Naive thymus-derived CD4-positive, alpha-beta T cell (primary cell): ENCODE measurements at regions not wholly inside any gene's neighbourhood (a gene's known extent, or its start where the extent isn't known, plus 50 kb on each side); places are given as distances from the start of the nearest gene placed in this dataset.

Experiments used
- ATAC-seq: fragments of 150-1000 bp; cut with Tn5 transposase; 2 replicates; pipeline ENCODE4 v1.10.0; 2021; ENCODE audit warnings: mild to moderate bottlenecking, moderate library complexity
- CTCF ChIA-PET: fragments of 350-600 bp; sonication (Branson Sonifier 250); formaldehyde crosslinking; loops from one replicate; lab custom pipeline; 2021; ENCODE audit warnings: antibody characterized with exemption; lab: Charles Lee
- POLR2A ChIA-PET: fragments of 350-600 bp; sonication (Branson Sonifier 250); formaldehyde crosslinking; loops from one replicate; lab custom pipeline; 2021; ENCODE audit warnings: antibody characterized with exemption, inconsistent platforms; lab: Charles Lee
- DNase-seq, 9 donors: peaks; one replicate each; pipeline versions ENCODE4 v3.0.0 to v3.0.0-alpha.2; 2020 to 2022; ENCODE audit warnings: mixed read lengths in 1 of 9
- H3K27ac ChIP-seq: one replicate; pipeline ENCODE4 v1.7.0; 2013; ENCODE audit warnings: mild to moderate bottlenecking, low read depth, low read length, moderate library complexity
- H3K27me3 ChIP-seq, 2 donors: one replicate each; pipeline ENCODE4 v1.7.0; 2013; ENCODE audit warnings: low read length in 2 of 2, mild to moderate bottlenecking in 2 of 2, moderate library complexity in 2 of 2; ENCODE audit not compliant: control insufficient read depth in 2 of 2, insufficient read depth in 2 of 2
- H3K36me3 ChIP-seq, 3 experiments: 1 replicate in 2 of 3; 2 replicates in 1 of 3; pipeline ENCODE4 v1.7.0; 2013; ENCODE audit warnings: low read length in 3 of 3, mild to moderate bottlenecking in 3 of 3, moderate library complexity in 1 of 3; ENCODE audit not compliant: insufficient read depth in 3 of 3, control insufficient read depth in 2 of 3
- H3K4me1 ChIP-seq, 2 donors: one replicate each; pipeline ENCODE4 v1.7.0; 2013; ENCODE audit warnings: low read length in 2 of 2, mild to moderate bottlenecking in 2 of 2, moderate library complexity in 1 of 2; ENCODE audit not compliant: control insufficient read depth in 2 of 2, insufficient read depth in 2 of 2
- H3K4me3 ChIP-seq: 2 replicates; pipeline ENCODE4 v1.7.0; 2013; ENCODE audit warnings: mild to moderate bottlenecking, low read length
- H3K9me3 ChIP-seq, 3 experiments: 1 replicate in 2 of 3; 2 replicates in 1 of 3; pipeline ENCODE4 v1.7.0; 2013; ENCODE audit warnings: low read length in 3 of 3; ENCODE audit not compliant: control insufficient read depth in 2 of 3
- H3K27ac Mint-ChIP-seq, 9 donors: one replicate each; pipeline ENCODE4 v1.8.0; 2020 to 2022; ENCODE audit warnings: mixed read lengths in 9 of 9, mild to moderate bottlenecking in 8 of 9, moderate library complexity in 5 of 9, inconsistent platforms in 2 of 9
- H3K27me3 Mint-ChIP-seq, 5 donors: one replicate each; pipeline ENCODE4 v1.8.0; 2021 to 2022; ENCODE audit warnings: mixed read lengths in 5 of 5, mild to moderate bottlenecking in 1 of 5
- H3K36me3 Mint-ChIP-seq, 5 donors: one replicate each; pipeline ENCODE4 v1.8.0; 2020 to 2022; ENCODE audit warnings: mixed read lengths in 5 of 5, mild to moderate bottlenecking in 3 of 5, inconsistent platforms in 1 of 5
- H3K4me1 Mint-ChIP-seq, 7 donors: one replicate each; pipeline ENCODE4 v1.8.0; 2020 to 2022; ENCODE audit warnings: mixed read lengths in 7 of 7, mild to moderate bottlenecking in 3 of 7, inconsistent platforms in 1 of 7
- H3K4me3 Mint-ChIP-seq, 10 donors: one replicate each; pipeline ENCODE4 v1.8.0; 2020 to 2022; ENCODE audit warnings: mild to moderate bottlenecking in 10 of 10, mixed read lengths in 10 of 10, moderate library complexity in 6 of 10, inconsistent platforms in 2 of 10
- H3K9me3 Mint-ChIP-seq, 11 donors: one replicate each; pipeline ENCODE4 v1.8.0; 2020 to 2022; ENCODE audit warnings: mixed read lengths in 11 of 11, mild to moderate bottlenecking in 4 of 11, inconsistent platforms in 1 of 11, moderate library complexity in 1 of 11
- intact Hi-C, 2 donors: fragments of 100-400 bp; cut with micrococcal nuclease; formaldehyde crosslinking; loops; one replicate each; pipeline ENCODE4 v1.15.1; 2023

DNA sequence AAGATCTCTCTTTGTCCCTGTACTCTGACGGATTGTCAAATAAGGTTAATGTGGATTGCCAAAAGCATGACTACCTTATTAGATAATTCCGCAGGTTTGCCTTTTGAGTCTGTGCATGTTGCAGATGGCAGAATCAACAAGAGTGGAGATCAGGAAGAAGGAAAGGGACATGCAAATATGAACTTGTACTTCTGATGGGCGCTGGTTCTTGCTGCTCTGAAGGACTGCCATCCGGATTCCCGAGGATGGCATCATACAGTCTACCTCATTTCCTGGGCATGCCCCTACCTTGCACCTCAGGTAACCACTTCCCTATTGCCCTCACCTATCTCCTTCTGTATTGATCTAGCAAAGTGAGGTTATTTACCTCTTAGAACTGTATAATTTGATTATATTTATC is 504.2 kb downstream of the ACTL7B start:
- H3K9me3 ChIP-seq, result no peaks in the 10 kb centered on the region
- Mint-ChIP-seq H3K9me3 (peaks cover 1 to 14% (median 6%) of the 10 kb centered on the region in 11 donors), H3K4me3 (no peak overlapping the region), H3K4me1 (no peaks in the 10 kb centered on the region), H3K27me3 (peaks cover 0 to 6% (median 0%) of the 10 kb centered on the region in 5 donors), H3K27ac (no peak overlapping the region), H3K36me3 (peaks cover 0 to 6% (median 0%) of the 10 kb centered on the region in 5 donors)
- no peak overlapping the region for H3K27ac ChIP-seq
- no peaks in the 10 kb centered on the region for H3K36me3 ChIP-seq
- POLR2A ChIA-PET, result no interaction called here
- intact Hi-C loops, result no loop called here
- H3K27me3 ChIP-seq, result no peaks in the 10 kb centered on the region
- H3K4me1 ChIP-seq, result no peaks in the 10 kb centered on the region
- DNase-seq (no peak), ATAC-seq (no peak)
- CTCF ChIA-PET, result no interaction called here
- no peak overlapping the region for H3K4me3 ChIP-seq

DNA sequence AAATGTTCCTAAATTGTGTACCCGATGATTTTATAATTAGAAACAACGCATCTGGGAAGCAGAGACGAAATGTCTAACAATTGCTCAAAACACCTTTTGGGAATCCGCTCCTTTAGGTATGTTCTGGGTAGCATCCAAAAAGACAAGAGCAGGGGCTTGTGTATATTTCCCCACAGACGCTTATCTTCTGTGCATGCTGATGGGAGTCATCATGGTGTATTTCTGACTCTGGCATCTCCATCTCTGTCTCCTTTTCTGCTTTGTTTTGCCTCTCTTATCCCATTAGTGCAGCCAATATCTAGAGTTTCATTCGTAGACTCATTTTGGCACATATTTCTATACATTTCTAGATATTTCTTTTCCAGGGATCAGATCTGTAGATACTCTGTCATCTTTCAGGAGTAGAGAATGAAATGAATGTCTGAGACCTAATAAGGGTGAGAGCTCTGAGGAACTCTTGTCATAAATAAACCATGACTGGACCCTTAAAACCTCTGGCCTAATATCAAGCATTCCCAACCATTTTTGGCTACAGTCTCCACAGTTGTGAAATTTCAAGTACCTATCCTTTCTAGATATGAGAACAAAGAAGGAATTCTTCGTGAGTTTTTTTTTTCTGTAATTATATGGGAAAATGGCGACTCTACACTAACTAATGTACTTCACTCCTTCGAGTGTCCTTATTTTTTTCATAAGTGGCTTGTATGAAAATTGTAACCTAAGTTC is 508.2 kb downstream of the ACTL7B start:
- Histone ChIP-seq H3K36me3 (no peaks in the 10 kb centered on the region), H3K4me1 (no peaks in the 10 kb centered on the region), H3K27me3 (no peaks in the 10 kb centered on the region), H3K4me3 (no peak overlapping the region), H3K27ac (no peak overlapping the region), H3K9me3 (no peaks in the 10 kb centered on the region)
- Mint-ChIP-seq H3K9me3 (peaks cover 0 to 11% (median 6%) of the 10 kb centered on the region in 11 donors), H3K27me3 (peaks cover 0 to 6% (median 0%) of the 10 kb centered on the region in 5 donors), H3K27ac (no peak overlapping the region), H3K4me3 (no peak overlapping the region), H3K36me3 (peaks cover 0 to 6% (median 0%) of the 10 kb centered on the region in 5 donors), H3K4me1 (no peaks in the 10 kb centered on the region)
- intact Hi-C loops, result no loop called here
- POLR2A ChIA-PET, result no interaction called here
- ATAC-seq (no peak), DNase-seq (no peak)
- CTCF ChIA-PET, result no interaction called here

DNA sequence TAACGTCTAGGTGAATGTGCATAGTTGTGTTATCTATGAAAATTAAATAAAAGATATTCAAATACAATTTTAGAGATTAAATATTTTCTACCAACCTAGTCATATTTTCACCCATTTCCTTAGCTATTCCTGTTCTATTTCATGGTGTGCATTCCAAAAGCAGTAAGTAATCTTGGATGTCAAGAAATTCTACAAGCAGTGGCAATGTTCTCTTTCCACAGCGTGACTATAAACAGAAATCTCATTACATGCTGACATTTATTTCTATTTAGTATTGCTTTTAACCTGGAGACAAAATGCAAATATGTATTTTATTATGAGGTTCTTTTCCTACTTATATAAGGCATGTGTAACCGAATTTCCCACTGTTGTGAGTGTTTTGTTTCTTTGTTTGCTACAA is 510.0 kb downstream of the ACTL7B start:
- Mint-ChIP-seq H3K4me1 (no peaks in the 10 kb centered on the region), H3K4me3 (no peak overlapping the region), H3K27ac (no peak overlapping the region), H3K27me3 (no peaks in the 10 kb centered on the region), H3K9me3 (peaks cover 0 to 6% (median 2%) of the 10 kb centered on the region in 11 donors), H3K36me3 (no peaks in the 10 kb centered on the region)
- ChIA-PET CTCF (no interaction called here), POLR2A (no interaction called here)
- ATAC-seq, result no peak
- Histone ChIP-seq H3K27ac (no peak overlapping the region), H3K4me3 (no peak overlapping the region), H3K27me3 (no peaks in the 10 kb centered on the region), H3K4me1 (no peaks in the 10 kb centered on the region), H3K9me3 (no peaks in the 10 kb centered on the region), H3K36me3 (no peaks in the 10 kb centered on the region)
- intact Hi-C loops, result no loop called here
- no peak for DNase-seq

DNA sequence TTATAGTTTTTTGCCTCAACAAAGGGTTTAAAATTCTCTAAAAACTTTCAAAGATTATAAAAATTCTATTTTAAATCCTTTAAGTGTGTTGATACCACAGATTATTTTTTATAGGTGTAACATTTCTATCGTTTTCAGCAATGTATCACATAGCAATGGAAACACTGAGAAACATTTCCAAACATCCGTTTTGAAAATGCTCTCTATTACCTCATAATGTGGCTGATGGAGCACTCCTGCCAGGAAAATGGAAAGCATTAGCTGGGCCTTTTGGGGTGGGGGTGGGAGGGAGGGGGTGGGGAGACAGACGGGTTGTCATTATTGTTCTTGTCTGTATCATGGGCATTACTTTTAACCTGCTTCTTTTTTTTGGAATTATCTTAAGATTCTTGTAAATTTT is 516.5 kb downstream of the ACTL7B start:
- DNase-seq, result no peak
- Histone ChIP-seq H3K36me3 (no peaks in the 10 kb centered on the region), H3K4me1 (no peaks in the 10 kb centered on the region), H3K9me3 (no peaks in the 10 kb centered on the region), H3K4me3 (no peak overlapping the region), H3K27ac (no peak overlapping the region), H3K27me3 (no peaks in the 10 kb centered on the region)
- ATAC-seq, result no peak
- intact Hi-C loops, result no loop called here
- peaks cover 0 to 6% (median 0%) of the 10 kb centered on the region in 11 donors for H3K9me3 Mint-ChIP-seq
- CTCF ChIA-PET, result no interaction called here
- H3K4me1 Mint-ChIP-seq, result no peaks in the 10 kb centered on the region
- H3K27me3 Mint-ChIP-seq, result peaks cover 0 to 9% (median 0%) of the 10 kb centered on the region in 5 donors
- no peaks in the 10 kb centered on the region for H3K36me3 Mint-ChIP-seq
- POLR2A ChIA-PET, result no interaction called here
- no peak overlapping the region for H3K27ac Mint-ChIP-seq
- H3K4me3 Mint-ChIP-seq, result no peak overlapping the region

DNA sequence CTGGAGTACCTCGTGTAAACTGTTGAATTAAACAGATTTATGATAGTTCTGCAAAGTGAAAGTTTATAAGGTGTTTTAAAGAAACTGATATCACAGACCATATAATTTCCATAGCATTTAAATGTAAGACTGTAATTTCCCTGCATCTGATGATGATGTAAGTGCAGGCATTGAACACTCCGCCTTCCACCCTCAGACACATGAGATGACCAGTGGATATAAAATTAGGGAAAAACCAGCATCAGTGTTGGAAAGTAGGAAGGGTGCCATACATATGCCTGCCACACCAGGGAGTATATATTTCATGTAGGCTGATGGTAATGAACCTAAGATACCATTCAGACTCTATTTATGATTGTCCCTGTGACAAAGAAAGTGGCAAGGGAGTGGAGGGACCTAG is 519.2 kb downstream of the ACTL7B start:
- H3K36me3 ChIP-seq, result no peaks in the 10 kb centered on the region
- ChIA-PET CTCF (no interaction called here), POLR2A (no interaction called here)
- Mint-ChIP-seq H3K36me3 (no peaks in the 10 kb centered on the region), H3K4me1 (no peaks in the 10 kb centered on the region), H3K27me3 (peaks cover 0 to 9% (median 0%) of the 10 kb centered on the region in 5 donors), H3K27ac (no peak overlapping the region), H3K4me3 (no peak overlapping the region), H3K9me3 (peaks cover 0 to 6% (median 0%) of the 10 kb centered on the region in 11 donors)
- H3K27me3 ChIP-seq, result no peaks in the 10 kb centered on the region
- no peak for DNase-seq
- H3K9me3 ChIP-seq, result peaks cover 0 to under 1% (median 0%) of the 10 kb centered on the region in 3 experiments
- intact Hi-C loops, result no loop called here
- H3K27ac ChIP-seq, result no peak overlapping the region
- no peaks in the 10 kb centered on the region for H3K4me1 ChIP-seq
- H3K4me3 ChIP-seq, result no peak overlapping the region
- no peak for ATAC-seq

DNA sequence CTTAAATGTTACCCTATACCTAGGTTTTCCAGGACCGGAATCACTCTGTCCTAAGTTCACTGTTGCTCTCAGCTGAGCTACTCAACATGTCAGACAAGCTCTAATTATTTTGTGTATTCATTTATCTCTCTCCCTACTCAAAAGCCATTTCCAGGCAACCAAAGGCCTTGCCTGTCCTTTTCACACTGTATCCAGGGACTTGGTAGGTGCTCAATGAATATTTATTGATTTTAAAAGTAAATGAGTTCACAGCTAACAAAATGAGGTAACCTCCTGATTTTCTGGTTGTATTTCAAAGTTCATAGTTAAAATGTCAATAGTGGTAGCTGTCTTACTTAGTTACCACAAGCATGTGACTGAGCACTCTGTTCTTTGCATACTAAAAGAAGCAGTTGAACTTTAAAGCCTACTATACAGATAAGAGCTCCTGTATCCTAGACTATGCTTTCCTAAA is 522.2 kb downstream of the ACTL7B start:
- Mint-ChIP-seq H3K36me3 (no peaks in the 10 kb centered on the region), H3K4me1 (no peaks in the 10 kb centered on the region), H3K4me3 (no peak overlapping the region), H3K9me3 (peaks cover 2 to 25% (median 10%) of the 10 kb centered on the region in 11 donors), H3K27ac (no peak overlapping the region), H3K27me3 (peaks cover 0 to 9% (median 0%) of the 10 kb centered on the region in 5 donors)
- no peak for ATAC-seq
- Histone ChIP-seq H3K36me3 (no peaks in the 10 kb centered on the region), H3K9me3 (peaks cover 0 to 4% (median 0%) of the 10 kb centered on the region in 3 experiments), H3K27me3 (no peaks in the 10 kb centered on the region), H3K4me3 (no peak overlapping the region), H3K27ac (no peak overlapping the region), H3K4me1 (no peaks in the 10 kb centered on the region)
- no peak for DNase-seq
- CTCF ChIA-PET, result no interaction called here
- intact Hi-C loops, result no loop called here
- POLR2A ChIA-PET, result no interaction called here

DNA sequence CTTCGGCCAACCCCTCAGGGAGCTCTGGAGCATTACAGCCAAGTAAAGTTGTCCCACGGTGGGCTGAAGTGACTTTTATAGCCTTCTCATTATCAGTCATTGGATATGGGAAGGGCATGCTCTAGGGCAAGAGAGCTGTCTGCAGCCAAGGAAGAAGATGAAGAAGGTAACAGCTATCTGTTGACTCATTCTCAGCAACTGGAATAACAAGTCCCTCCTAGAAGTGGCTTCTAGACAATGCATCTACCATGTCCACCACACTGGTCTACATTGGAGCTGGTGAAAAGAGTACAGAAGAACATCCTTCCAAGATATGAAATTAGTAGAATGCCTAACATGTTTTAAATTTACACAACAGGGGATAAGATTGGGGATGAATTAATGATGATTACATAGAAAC is 524.2 kb downstream of the ACTL7B start:
- no peaks in the 10 kb centered on the region for H3K4me1 ChIP-seq
- H3K27me3 ChIP-seq, result no peaks in the 10 kb centered on the region
- H3K4me1 Mint-ChIP-seq, result no peaks in the 10 kb centered on the region
- POLR2A ChIA-PET, result no interaction called here
- intact Hi-C loops, result no loop called here
- H3K27me3 Mint-ChIP-seq, result peaks cover 0 to 5% (median 0%) of the 10 kb centered on the region in 5 donors
- peaks cover 0 to 3% (median 0%) of the 10 kb centered on the region in 5 donors for H3K36me3 Mint-ChIP-seq
- H3K4me3 ChIP-seq, result no peak overlapping the region
- no peak overlapping the region for H3K27ac Mint-ChIP-seq
- no peak overlapping the region for H3K27ac ChIP-seq
- H3K9me3 ChIP-seq, result peaks cover 0 to 5% (median 0%) of the 10 kb centered on the region in 3 experiments
- peaks cover 4 to 42% (median 17%) of the 10 kb centered on the region in 11 donors for H3K9me3 Mint-ChIP-seq
- ATAC-seq (no peak), DNase-seq (no peak)
- no peak overlapping the region for H3K4me3 Mint-ChIP-seq
- CTCF ChIA-PET, result no interaction called here
- H3K36me3 ChIP-seq, result no peaks in the 10 kb centered on the region
